ENCODE measurements at regions not wholly inside any gene's neighbourhood (a gene's known extent, or its start where the extent isn't known, plus 50 kb on each side); places are given as distances from the start of the nearest gene placed in this dataset.

DNA sequence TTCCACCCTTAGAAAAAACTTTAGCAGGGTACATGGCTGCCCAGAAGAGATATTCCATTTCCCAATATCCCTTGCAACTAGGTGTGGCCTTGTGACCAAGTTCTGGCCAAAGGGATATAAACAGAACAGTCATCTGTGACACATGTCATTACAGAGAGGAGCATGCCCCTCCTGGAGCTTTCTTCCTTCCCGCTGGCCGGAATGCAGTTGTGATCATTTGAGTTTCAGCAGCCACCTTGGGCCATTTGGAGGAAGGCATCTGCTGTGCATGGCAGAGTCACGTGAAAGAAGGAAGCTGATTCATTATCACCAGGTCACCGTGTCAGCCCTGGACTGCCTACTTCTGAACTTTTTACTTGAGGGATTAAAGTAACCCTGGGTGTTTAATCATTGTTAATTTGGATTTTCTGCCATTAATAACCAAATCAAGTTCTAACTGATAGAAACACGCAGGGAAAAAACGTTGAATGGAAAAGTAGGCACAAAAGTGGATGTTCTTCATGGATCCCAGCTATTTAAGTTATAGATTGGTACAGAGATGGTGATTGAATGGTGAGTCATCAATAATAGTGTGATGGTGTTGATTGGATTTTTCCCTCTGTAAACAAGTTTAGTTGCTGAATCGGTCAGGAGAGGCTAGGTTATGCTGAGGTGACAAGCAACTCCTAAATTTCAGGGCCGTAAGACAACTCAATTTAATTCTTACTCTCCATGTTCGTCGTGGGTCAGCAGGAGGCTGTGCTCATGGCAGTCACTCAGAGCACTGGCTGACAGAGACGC is 80.7 kb upstream of the CCDC167 start:
- Mint-ChIP-seq H3K36me3 (ENCODE audit: low read depth) (no peaks in the 10 kb centered on the region), H3K27ac (no peak overlapping the region), H3K4me3 (no peak overlapping the region), H3K9me3 (no peaks in the 10 kb centered on the region), H3K4me1 (no peaks in the 10 kb centered on the region), H3K27me3 (peaks cover 2% of the 10 kb centered on the region)
- intact Hi-C loops (cut with micrococcal nuclease): no loop called here
- no peak for DNase-seq

DNA sequence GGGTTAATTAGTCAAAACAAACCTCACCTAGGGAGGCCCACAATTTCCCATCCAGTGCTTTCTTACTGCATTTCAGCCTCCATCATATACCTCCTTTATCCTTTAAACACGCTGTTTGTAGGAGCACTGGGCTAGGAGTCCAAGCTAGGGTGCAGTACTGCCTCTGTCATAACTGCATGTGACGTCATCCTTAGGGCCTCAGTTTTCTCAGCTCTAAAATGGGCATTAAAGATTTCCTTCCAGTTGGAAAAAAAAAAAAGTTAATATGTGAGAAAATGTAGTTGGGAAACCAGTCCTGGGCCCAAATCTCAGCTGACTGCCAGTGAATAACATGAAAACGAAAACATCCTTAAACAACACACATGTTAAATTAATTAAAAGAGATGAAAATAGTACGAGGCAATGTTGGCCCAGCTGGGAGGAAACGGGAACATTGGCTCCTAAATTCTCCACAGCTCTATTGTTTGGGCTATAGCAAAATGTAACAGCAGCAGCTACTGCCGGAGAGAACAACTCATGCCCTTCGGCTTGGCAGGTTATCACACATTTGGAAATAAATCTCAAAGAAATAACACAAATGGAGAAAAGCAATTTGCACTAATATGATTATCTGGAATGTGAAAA is 79.9 kb upstream of the CCDC167 start:
- H3K4me3 Mint-ChIP-seq: no peak overlapping the region
- H3K27ac Mint-ChIP-seq: no peak overlapping the region
- peaks cover 1% of the 10 kb centered on the region for H3K27me3 Mint-ChIP-seq
- no peaks in the 10 kb centered on the region for H3K9me3 Mint-ChIP-seq
- H3K4me1 Mint-ChIP-seq: no peaks in the 10 kb centered on the region
- no peaks in the 10 kb centered on the region for H3K36me3 Mint-ChIP-seq (ENCODE audit: low read depth)
- no peak for DNase-seq
- intact Hi-C loops (cut with micrococcal nuclease): no loop called here

DNA sequence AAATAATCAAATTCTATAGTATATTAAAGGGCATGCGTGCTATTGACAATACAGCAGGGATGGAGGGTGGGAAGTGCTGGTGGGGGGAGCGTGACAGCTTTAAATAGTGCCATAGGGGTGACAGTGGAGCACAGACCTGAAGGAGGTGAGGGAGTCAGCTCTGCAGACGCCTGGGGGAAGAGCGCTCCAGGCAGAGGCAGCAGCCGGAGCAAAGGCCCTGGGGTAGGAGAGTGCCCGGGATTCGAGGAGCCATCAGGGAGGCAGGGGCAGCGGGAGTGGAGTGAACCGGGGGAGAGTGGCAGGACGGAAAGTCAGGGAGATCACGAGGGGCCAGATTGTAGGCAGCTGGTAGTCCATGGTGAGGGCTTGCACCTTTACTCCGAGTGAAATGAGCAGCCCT is 78.4 kb upstream of the CCDC167 start:
- Mint-ChIP-seq H3K4me3 (no peak overlapping the region), H3K36me3 (ENCODE audit: low read depth) (no peaks in the 10 kb centered on the region), H3K4me1 (no peaks in the 10 kb centered on the region), H3K27me3 (peaks cover 2% of the 10 kb centered on the region), H3K27ac (no peak overlapping the region), H3K9me3 (no peaks in the 10 kb centered on the region)
- no peak for DNase-seq
- intact Hi-C loops (cut with micrococcal nuclease): no loop called here

DNA sequence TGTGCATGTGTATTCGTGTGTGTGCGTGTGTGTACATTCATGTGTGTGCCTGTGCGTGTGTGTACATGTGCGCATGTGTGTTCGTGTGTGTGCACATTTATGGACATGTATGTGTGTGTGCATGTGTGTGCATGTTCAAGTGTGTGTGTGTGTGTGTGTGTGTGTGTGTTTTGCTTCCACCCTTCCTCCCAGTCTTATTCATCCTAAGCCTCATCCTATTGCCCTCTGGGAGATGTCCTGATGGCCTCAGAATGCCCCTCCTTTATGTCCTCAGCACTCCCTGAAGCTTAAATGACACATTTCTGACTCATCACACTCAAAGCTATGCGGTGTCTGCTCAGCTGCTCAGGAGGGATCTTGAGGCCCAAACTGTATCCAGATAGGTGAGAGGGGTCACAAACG is 76.6 kb upstream of the CCDC167 start:
- intact Hi-C loops (cut with micrococcal nuclease): no loop called here
- H3K27ac Mint-ChIP-seq: no peak overlapping the region
- no peaks in the 10 kb centered on the region for H3K36me3 Mint-ChIP-seq (ENCODE audit: low read depth)
- DNase-seq: no peak
- peaks cover 2% of the 10 kb centered on the region for H3K27me3 Mint-ChIP-seq
- no peaks in the 10 kb centered on the region for H3K9me3 Mint-ChIP-seq
- no peaks in the 10 kb centered on the region for H3K4me1 Mint-ChIP-seq
- no peak overlapping the region for H3K4me3 Mint-ChIP-seq

DNA sequence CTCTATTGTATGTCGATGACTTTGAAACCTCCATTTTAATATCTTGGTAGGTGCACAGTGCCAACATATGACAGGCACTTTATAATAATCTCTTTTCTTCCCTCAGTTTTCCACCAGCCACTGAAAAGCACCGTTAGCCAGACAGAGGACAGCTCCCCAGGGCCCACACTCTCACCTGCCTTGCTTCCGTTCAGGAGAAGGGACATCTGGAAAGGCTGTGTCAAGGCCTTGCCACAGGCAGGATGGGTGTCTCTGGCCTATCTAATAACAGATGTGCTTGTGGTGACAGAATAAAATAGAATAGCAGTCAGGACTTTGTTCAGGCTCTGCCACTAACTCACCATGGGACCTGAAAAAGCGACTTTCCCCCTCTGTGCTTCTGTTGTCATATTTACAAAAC is 75.5 kb upstream of the CCDC167 start:
- Mint-ChIP-seq H3K36me3 (ENCODE audit: low read depth) (no peaks in the 10 kb centered on the region), H3K9me3 (no peaks in the 10 kb centered on the region), H3K4me3 (no peak overlapping the region), H3K4me1 (no peaks in the 10 kb centered on the region), H3K27ac (no peak overlapping the region), H3K27me3 (peaks cover 7% of the 10 kb centered on the region)
- intact Hi-C loops (cut with micrococcal nuclease): no loop called here
- no peak for DNase-seq

DNA sequence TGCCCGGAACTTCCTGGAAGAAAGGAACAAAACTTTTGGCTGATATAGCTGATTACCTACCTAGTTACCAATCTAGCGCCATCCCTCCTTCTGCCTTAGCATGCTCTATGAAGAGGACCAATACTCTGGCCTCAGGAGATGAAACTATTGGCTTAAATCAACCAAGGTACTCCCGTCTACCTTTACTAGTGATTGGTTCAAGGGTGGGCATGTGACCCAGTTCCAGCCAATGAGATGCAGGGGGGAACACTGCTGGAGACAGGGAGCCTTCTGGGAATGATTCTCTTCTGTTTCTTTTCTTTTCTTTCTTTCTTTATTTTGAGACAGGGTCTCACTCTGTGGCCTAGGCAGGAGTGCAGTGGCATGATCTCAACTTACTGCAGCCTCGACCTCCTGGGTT is 72.6 kb upstream of the CCDC167 start:
- intact Hi-C loops (cut with micrococcal nuclease): no loop called here
- no peak overlapping the region for H3K27ac Mint-ChIP-seq
- H3K9me3 Mint-ChIP-seq: no peaks in the 10 kb centered on the region
- no peak for DNase-seq
- no peaks in the 10 kb centered on the region for H3K36me3 Mint-ChIP-seq (ENCODE audit: low read depth)
- no peaks in the 10 kb centered on the region for H3K4me1 Mint-ChIP-seq
- peaks cover 12% of the 10 kb centered on the region for H3K27me3 Mint-ChIP-seq
- H3K4me3 Mint-ChIP-seq: no peak overlapping the region

DNA sequence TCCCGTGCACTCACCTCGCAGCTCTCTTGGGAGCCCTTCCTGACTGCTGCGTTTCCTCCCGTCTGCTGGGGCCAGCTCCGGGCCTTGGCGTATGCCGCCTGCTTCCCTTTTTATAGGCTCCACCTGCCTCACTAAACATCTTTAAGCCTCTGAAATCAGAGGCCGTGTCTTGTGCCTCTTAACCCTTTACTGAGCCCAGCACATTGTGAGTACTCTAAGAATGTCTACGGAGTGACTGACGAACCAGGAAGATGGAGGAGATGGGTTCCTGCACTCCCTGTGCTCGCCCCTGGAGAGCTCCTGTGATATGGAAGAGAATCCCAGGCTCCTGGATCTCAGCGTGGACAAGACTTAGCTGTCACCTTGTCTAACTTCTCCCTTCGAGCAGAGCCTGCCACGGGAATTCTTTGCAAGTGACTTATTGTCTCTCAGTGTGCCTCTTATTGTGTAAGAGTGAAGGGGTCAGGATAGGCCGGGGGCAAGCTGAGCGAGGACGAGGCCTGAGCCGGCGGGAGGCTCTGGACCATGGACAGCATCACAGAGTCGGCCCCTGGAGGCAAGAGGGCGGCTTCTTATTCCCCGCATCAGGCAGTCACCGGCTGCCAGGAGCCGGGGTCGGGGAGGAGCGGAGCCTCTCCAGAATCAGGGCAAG is 70.9 kb upstream of the CCDC167 start:
- intact Hi-C loops (cut with micrococcal nuclease): no loop called here
- H3K36me3 Mint-ChIP-seq (ENCODE audit: low read depth): no peaks in the 10 kb centered on the region
- H3K27me3 Mint-ChIP-seq: peaks cover 14% of the 10 kb centered on the region
- DNase-seq: no peak
- no peak overlapping the region for H3K4me3 Mint-ChIP-seq
- peaks cover 2% of the 10 kb centered on the region for H3K4me1 Mint-ChIP-seq
- H3K9me3 Mint-ChIP-seq: no peaks in the 10 kb centered on the region
- H3K27ac Mint-ChIP-seq: no peak overlapping the region

DNA sequence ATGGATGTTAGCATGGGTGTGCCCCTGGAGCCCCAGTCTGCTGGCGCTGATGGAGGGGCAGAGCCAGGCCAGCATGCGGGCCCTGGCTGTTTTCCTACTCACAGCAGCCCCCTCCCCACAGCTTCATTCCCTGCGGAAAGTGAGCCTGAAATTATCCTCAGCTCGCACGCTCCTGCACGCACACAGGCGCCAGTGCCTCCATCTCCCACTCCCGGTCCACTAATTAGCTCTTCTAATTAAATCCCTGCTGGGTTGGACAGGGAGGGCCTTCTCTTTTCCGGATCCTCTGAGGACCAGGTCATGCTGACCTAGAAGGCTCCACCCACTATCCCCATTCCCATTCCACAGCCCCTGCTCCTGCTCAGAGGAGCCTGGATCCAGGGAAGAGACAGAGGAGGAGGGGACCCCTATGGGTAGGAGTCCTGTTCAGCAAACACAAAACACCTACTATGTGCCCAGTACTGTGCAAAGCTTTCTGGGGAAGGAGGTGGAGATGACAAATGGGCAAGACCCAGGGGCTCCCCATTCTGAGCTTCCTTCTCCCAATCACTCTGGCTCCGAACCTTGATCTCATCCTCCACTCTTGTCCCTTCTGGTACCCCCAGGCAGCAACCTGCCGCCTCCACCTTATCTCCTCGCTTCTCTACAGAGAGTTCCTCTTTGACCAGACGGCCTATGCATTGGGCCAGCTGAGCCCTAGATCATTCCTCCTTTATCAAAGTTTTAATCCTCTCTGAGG is 70.2 kb upstream of the CCDC167 start:
- Mint-ChIP-seq H3K36me3 (ENCODE audit: low read depth) (no peaks in the 10 kb centered on the region), H3K4me3 (no peak overlapping the region), H3K27me3 (peaks cover 19% of the 10 kb centered on the region), H3K27ac (no peak overlapping the region), H3K4me1 (peaks cover 2% of the 10 kb centered on the region), H3K9me3 (no peaks in the 10 kb centered on the region)
- no peak for DNase-seq
- intact Hi-C loops (cut with micrococcal nuclease): loop anchor here (5.0 kb wide), 2 partner anchors 43 to 127 kb away; partner anchors contain the start of gene MDGA1

DNA sequence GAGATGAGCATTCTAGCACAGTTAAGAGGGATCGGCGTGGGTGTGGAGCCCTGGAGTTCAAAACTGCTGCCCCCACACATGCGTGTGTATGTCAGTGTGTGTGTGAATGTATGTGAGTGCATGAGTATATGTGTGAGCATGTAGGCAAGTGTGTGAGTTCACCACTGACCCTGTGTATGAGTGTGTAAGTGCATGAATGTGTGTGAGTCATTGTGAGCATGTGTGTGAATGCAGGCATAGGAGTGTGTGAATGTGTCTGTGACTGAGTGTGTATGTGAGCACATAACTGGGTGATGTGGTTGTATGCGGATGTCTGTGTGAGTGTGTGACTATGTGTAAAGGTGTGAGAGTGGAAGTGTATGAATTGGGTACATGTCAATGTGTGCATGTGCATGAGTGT is 69.6 kb upstream of the CCDC167 start:
- no peak for DNase-seq
- Mint-ChIP-seq H3K9me3 (no peaks in the 10 kb centered on the region), H3K4me1 (peaks cover 2% of the 10 kb centered on the region), H3K4me3 (no peak overlapping the region), H3K27me3 (peaks cover 25% of the 10 kb centered on the region), H3K36me3 (ENCODE audit: low read depth) (no peaks in the 10 kb centered on the region), H3K27ac (no peak overlapping the region)
- intact Hi-C loops (cut with micrococcal nuclease): loop anchor here (5.0 kb wide), 2 partner anchors 42 to 128 kb away; partner anchors contain the start of gene MDGA1

DNA sequence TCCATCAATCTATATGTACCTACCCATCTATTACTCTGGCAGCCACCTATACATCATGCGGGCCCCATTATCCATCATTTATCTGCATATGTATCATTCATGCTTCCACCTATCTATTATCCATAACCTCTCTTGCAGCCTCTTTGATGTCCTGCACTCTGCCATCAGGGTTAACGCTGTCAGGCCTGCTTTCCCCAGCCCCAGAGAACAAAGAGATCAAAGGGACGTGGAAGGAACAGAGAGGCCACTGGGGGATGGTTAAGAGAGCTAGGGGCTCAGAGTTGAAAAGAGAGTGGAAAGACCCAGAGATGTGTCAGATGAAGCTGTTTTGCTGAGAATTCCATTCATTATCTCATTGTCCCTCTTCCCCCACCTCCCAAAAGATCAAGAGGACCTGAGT is 67.3 kb upstream of the CCDC167 start:
- Mint-ChIP-seq H3K36me3 (ENCODE audit: low read depth) (no peaks in the 10 kb centered on the region), H3K27ac (no peak overlapping the region), H3K4me3 (peak overlapping the region; percentile 9), H3K9me3 (no peaks in the 10 kb centered on the region), H3K27me3 (peaks cover 32% of the 10 kb centered on the region), H3K4me1 (peaks cover 2% of the 10 kb centered on the region)
- DNase-seq: no peak
- intact Hi-C loops (cut with micrococcal nuclease): loop anchor here (1.0 to 5.0 kb wide), 6 partner anchors 14 to 186 kb away; partner anchors contain the start of gene MDGA1

DNA sequence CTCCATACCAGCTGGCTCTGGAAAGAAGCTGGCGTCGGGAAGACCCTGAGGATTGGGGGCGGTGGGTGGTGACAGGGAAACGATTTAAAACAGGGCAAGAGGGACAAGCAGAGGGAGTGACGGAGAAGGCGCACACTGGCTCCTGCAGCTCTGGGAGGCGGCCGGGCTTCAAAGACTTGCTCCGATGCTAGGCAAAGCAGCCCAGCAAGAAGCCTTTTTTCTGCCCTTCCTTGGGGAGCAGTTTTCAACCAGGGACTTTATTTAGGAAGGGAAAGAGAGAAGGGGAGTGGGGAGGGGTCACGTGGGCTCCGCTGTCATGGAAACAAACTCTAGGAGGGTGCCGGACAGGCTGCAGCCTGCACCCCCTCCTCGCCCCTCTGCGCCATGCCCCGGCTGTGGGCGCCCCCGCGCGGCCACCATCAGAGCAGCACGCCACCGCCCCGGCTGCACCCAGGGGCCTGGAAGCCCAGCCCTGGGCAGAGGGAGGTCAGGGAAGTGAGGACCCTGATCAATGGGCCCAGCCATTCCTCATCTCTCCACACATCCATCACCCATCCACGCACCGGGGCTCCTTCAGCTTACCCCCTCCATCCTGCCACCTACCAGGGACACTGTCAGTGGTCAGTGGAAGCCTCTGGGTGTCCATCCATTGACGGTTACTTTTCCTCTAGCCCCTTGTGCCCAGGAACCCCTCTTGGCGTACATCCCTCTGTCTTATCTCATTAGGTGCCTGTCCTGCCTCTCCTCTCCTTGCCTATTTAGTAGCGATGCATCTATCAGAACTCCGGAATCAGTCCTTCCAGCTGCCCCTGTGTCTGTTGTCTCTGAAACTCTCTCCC is 66.6 kb upstream of the CCDC167 start:
- H3K9me3 Mint-ChIP-seq: no peaks in the 10 kb centered on the region
- peaks cover 2% of the 10 kb centered on the region for H3K4me1 Mint-ChIP-seq
- H3K27ac Mint-ChIP-seq: no peak overlapping the region
- H3K36me3 Mint-ChIP-seq (ENCODE audit: low read depth): no peaks in the 10 kb centered on the region
- peak; percentile 94 for DNase-seq
- intact Hi-C loops (cut with micrococcal nuclease): loop anchor here (1.0 to 5.0 kb wide), 6 partner anchors 13 to 185 kb away; partner anchors contain the start of gene MDGA1
- H3K27me3 Mint-ChIP-seq: peaks cover 34% of the 10 kb centered on the region
- peak overlapping the region; percentile 43 for H3K4me3 Mint-ChIP-seq

DNA sequence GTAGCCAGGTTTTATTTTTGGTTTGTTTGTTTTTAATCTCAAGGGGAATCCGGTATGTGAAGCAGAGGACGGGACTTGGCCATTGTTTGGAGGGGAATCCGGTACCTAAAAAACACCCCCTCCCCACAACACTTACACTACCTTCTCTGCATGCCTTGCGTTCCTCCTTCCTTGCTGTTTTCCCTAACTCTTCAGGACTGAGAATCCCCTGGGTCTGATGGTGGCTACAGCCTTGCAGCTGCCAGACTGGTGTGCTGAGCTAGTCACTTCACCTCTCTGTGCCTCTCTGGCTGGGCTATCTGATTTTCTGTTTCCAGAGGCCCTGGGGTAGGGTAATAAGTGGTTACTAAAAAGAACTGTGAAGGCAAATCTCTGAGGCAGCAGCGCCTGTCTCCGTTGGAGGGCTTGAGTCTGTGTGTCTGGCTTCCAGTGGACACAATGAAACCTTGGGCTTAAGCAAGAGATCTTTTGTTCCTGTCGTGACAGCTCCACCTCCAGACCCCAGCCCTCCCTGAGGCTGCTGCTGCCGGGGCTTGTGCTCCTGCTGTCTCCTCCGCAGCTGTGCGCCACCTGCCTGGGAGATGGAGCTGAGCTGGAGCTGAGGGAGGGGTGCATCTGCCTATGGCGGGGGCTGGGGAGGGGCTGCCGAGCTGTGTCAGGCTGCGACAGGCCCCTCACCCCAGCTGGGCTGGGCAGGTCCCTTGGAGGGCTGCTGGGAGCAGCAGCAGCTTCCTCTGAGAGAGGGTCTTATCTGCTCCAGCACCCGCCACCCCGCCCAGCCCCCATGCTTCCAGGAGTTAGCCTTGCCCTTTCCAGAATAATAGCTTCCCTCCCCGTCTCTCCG is 65.8 kb upstream of the CCDC167 start:
- H3K27ac Mint-ChIP-seq: no peak overlapping the region
- H3K4me3 Mint-ChIP-seq: peak overlapping the region; percentile 43
- no peaks in the 10 kb centered on the region for H3K36me3 Mint-ChIP-seq (ENCODE audit: low read depth)
- peaks cover 2% of the 10 kb centered on the region for H3K4me1 Mint-ChIP-seq
- no peak for DNase-seq
- peaks cover 38% of the 10 kb centered on the region for H3K27me3 Mint-ChIP-seq
- intact Hi-C loops (cut with micrococcal nuclease): loop anchor here (1.0 to 5.0 kb wide), 6 partner anchors 12 to 184 kb away; partner anchors contain the start of gene MDGA1
- peaks cover 1% of the 10 kb centered on the region for H3K9me3 Mint-ChIP-seq
